HG03103 (cell line): ENCODE measurements at regions not wholly inside any gene's neighbourhood (a gene's known extent, or its start where the extent isn't known, plus 50 kb on each side); places are given as distances from the start of the nearest gene placed in this dataset.

Experiments
- ATAC-seq: cut with Tn5 transposase; IDR thresholded peaks from one replicate; pipeline ENCODE4 v1.9.1; 2021; ENCODE audit warnings: low read depth; ENCODE audit not compliant: unreplicated experiment

DNA sequence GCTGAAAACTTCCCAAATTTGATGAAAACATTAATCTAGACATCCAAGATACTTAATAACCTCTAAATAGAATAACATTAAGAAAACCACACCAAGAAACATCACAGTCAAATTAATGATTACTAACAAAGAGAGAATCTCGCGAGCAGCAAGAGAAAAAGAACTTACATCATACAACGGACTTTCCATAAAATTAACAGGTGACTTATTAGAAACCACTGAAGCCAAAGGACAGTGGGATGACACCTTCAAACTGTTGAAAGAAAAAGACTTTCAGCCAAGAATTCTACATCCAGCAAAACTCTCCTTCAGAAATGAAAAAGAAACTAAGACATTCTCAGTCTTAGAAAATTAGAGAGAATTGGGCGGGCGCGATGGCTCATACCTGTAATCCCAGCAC, 232.0 kb downstream of the SNCA start:
- ATAC-seq = no peak

DNA sequence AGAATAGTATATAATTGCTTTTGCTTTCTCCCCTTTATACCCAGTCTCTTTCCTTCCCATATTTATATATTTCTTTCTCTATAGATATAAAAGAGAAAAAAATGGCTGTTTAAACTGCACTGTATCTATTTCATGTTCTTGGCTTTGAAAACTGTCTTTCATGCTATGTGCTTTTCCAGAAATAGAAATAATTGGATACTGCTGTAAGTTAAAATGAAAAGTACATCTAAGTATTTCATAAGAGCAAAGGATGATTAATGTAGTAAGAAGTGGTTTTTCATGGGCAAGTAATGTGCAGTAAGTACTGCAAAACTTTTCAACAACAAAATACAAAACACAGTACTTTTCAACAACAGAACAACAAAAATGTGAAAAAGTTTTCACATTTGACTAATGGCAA, 237.9 kb downstream of the SNCA start:
- ATAC-seq = no peak

DNA sequence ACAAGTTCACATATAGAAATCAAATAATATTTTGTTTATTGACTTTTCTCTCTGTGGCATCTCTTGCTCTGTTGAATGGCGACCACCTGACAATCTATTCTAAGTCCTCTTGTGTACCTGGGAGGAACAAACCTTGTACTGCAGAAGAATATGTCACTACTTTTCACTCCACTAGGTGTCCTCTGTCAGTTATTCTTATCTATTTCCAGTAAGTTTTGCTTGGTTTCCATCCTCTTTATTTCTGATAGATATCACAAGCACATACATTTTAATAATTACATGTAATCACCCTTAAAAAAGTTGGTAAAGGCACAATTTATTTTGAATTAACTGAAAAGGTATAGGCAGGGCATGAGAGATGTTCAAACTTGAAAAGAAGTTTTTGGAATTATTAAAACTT, 238.4 kb downstream of the SNCA start:
- ATAC-seq = no peak

DNA sequence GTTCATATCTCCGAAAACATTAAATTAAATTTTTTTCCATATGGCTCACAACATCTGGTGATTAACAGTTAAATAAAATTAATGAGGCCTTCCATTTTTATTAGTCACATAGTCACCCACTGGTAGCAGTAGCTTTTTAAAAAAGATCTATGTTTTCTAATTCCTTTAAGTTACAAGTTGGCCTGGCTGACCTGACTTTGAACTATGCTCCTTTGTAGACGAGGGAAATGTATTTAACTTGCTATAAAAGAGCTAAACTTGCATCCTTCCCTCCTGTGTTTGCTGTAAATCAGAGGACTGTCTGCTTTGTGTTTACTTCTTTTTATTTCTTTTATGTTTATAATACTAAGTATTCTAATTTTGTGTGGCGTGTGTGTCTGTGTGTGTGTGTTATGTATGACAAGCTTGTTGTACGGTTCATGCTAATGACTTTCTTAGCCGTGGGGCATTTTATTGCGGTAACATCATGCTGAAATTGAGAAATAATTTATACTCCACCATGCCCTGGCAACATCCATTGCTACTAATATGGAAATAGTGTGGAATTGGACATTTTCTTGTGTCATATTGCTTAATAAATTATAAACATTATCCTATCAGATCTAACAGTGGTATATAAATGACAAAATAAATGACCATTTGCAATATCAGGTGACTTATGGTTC, 241.7 kb downstream of the SNCA start:
- ATAC-seq = no peak

DNA sequence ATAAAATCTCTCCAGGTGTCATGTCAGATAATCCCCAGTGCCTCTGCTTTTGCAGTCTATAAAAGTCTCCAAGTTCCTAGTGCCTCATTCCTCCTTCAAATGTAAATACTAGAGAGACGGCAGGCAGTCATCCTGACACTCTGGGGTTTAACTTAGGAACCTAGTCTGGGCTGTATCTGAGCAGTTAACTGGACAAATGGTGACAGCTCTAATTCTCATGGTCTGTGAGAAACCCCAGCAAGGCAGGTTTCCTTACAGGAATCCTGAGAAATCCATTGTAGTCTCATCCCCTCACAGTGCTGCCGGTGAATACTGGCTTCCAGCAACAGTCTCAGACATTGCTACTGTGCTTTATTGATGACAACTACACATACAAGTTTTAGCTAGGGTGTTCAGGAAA, 246.8 kb downstream of the SNCA start:
- no peak for ATAC-seq

DNA sequence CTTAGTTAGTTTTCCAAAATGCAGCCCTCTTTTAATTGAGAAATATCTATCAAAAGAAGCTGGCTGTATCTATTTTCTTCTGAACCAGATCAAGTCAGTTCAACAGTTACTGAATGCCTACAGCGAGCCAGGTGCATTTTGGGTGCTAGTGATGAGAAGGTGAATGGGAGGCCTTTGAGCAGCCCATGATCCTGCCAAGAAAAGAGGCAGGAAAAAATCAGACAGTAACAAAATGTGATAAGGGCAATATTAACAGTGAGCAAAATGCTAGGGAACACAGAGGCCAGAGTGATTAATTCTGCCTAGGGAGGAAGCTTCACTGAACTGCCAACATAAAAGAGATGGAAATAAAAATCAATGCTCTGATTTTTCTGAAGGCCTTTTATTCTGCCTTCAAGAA, 248.5 kb downstream of the SNCA start:
- ATAC-seq = no peak

DNA sequence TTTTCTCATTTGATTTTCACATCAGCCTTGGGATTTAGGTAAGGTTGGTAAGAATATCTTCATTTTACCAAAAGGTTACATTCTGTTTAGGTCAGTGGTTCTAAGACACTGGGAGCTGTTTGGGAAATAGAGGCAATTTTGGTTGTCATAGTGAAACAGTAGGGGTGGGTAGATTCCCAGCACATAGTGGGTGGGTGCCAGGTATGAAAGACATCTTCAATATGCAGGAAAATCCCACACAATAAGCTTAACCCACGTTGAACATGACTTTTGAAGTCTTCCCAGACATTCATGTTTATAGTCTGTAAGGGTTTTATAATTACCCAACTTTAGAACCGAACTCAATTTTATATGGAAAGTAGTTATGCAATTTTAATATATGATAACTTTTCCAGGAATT, 249.6 kb downstream of the SNCA start:
- ATAC-seq = no peak

DNA sequence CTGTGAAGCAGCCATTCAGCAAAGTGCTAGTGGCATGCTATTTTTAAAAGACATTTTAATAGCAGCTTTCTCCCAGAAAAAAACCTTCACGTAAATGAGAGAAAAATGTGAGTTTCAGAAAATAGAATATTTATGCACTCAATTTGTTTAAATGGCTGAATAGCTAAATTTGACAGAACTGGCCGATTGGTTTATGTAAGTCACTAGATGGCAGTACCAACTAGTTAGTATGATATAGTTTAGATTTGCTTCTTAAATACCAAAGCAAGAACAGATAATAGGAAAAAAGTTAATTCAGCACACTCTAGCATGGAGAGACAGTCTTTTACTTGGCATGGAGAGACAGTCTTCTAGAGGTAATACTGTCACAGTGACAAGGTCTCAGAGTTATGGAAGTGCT, 250.1 kb downstream of the SNCA start:
- no peak for ATAC-seq

DNA sequence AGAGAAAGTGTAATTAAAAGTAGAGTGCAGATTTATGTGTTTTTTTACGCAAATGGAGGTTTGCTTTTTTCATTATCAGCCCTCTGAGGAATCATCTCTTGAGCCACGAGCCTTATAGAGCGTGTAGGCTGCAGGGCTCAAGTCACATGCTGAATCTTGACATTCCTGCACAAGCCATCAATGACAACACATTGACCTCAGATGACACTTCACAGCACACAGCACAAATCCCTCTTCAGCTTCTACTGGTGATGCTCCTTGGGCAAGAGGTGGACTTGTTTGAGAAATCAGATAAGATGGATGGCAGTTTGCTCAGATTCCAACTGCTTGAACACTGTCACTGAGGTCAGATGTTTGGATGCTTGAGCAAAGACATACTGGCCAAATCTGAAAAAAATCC, 250.6 kb downstream of the SNCA start:
- no peak for ATAC-seq

DNA sequence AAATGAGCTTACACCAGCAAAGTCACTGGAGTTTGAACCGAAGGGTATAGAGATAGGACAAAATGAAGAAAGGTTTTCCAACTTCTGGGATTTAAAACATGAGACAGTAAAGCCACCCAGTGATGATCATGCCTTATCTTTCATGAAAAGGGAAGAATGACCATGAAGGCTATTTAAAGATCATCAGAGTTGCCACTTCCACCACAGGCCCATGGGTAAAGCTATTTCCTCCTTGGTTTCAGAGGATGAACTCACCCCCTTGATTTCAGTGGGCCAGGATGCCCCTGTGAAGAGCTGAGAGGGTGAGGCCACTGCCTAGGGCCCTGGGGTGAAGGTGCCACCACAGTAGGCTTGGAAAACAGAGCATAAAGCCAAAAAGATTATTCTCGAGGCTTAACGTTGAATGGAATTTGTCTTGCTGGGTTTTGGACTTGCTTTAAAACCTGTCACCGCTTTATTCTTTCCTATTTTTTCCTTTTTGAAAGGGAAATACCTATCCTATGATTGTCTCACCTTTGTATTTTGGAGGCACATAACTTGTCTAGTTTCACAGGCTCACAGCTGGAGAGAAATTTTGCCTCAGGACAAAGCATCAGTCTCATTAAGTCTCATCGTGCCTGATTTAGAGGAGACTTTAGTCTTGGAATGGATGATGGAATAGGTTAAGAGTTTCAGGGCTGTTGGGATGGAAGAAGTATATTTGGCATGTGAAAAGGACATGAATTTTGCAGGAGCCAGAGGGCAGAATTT, 254.0 kb downstream of the SNCA start:
- ATAC-seq = no peak

DNA sequence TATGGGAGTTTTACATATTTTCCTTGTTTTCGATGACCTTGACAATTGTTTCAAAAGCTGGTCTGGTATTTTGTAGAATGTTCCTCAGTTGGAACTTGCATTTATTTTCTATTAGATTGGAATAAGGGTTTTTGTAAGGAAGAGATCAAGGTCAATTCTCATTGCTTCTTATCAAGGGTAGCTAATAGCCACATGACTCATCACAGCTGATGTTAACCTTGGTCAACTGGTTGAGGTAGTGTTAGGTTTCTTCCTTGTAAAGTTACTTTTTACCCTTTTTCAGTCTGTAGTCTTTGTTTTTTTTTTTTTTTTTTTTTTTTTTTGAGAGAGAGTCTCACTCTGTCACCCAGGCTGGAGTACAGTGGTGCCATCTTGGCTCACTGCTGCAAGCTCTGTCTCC, 257.2 kb downstream of the SNCA start:
- no peak for ATAC-seq

DNA sequence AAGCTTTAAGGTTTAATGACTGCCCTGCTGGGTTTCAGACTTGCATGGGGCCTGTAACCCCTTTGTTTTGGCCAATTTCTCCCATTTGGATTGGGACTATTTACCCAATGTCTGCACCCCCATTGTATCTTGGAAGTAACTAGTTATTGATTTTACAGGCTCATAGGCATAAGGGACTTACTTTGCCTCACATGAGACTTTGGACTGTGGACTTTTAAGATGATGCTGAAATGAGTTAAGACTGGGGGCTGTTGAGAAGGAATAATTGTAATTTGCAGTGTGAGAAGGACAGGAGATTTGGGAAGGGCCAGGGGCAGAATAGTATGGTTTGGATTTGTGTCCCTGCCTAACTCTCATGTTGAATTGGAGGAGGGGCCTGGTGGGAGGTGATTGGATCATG, 260.7 kb downstream of the SNCA start:
- no peak for ATAC-seq

DNA sequence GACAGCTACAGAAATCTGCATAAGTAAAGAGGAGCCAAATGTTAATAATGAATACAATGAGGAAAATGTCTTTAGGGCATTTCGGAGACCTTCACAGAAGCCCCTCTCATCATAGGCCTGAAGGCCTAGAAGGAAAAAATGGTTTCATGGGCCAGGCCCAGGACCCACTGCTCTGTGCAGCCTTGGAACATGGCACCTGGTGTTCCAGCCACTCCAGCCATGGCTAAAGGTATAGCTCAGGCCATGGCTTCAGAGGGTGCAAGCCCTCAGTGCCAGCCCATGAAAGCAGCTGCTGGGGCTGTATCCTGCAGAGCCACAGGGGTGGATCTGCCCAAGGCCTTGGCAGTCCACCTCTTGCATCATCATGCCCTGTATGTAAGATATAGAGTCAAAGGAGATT, 261.1 kb downstream of the SNCA start:
- ATAC-seq = no peak

DNA sequence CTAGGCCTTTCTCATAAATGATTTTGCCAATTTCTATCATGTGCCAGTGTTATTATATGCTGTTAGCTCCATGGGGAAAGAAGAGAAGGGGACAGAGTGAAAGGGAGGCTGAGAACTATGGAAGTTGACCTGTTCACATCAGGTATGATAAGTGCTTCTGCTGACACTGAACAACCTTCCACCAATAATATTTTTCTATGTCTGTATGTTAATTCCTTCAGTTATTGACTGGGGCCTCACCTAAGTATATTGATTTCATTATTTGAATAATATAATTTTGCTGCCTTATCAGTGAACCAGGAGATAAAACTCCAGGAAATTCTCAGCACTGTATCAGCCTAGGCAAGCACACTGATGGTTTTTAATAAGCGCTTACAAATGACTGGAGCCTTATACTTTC, 262.8 kb downstream of the SNCA start:
- ATAC-seq = no peak

DNA sequence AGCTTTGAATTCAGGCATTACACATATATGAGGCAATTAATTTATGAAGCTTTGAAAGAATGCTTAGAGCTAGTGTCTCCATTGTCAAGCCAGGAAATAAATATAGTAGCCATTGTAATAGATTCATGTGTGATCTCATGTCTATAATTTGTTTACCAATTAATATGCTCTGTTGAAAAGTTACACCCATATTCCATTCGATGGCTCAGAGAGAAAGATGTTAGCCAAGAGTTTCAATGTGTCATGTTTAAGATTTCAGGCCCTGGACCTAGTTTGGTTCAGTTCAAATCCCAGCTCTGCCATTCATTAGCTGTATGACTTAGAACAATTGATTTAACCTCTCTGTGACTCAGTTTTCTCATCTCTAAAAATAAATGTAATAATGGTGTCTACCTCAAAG, 263.3 kb downstream of the SNCA start:
- ATAC-seq = no peak

DNA sequence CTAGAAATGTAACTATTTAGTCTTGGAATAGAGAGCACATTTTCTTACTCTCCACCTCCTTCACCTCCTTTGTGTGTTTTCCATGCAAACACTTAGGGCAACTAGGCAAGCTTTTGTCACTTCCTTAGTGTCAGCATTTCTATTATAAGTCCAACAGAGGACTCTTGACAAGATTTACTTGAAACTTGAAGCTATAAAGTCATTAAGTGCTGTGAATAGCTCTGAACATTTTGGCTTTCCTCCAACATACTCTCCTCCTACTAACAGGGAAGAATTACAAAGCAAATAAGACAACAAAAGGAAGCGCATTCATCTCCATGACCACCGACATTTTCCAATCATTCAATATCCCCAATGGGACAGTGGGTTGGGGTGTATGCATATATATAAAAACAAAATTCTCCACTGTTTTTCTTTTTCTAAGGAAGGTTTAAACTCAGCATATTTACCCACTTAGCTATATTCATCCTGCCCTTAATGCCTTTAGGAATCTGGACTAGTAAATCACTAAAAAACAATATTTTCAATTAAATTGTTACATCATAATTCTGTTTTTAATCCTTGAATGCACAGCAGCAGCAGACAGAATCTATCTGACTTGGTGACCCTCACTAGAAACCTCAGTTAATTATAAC, 264.6 kb downstream of the SNCA start:
- no peak for ATAC-seq

DNA sequence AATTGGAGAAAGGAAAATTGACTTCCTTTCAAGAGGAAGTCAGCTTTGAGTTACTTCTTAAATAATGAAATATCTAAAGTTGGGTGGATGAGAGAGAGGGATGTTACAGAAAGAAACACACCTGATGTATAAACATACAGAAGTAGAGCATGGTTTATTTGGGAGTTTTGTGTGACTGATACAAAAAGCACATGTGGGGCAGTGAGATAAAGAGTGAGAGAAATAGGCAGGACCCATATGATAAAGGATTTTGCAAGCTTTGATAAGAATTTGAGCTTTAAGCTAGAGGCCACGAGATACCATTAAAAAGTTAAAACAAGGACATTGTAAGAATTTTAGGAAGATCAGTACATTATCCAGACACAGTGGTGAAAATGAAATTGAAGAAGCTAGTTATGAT, 263.3 kb upstream of the GPRIN3 start:
- ATAC-seq = no peak

DNA sequence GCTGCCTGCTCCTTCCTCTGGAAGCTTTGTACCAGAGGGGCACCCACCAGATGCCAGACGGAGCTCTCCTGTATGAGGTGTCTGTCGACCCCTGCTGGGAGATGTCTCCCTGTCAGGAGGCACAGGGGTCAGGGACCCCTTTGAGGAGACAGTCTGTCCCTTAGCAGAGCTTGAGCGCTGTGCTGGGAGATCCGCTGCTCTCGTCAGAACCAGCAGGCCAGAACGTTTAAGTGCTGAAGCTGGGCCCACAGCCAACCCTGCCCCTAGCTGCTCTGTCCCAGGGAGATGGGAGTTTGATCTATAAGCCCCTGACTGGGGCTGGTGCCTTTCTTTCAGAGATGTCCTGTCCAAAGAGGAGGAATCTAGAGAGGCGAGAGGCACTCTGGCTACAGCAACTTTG, 260.3 kb upstream of the GPRIN3 start:
- no peak for ATAC-seq

DNA sequence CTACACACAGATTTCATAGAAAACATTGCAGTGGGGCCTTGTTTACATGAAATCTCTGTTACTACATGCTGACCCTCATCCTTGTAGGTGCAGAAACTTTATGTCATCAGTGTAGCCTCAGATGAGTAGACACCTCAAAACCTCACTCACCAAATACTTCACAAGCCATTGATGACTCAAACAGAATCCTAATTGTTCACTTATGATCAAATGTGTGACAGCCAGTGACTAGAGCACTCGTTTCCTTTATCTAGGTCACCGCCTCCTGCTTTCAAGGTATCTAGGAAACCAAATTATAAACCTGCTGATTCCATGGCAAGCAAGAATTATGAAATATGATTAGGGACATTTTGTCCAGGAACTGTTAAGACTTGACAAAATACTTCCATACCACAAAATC, 255.8 kb upstream of the GPRIN3 start:
- ATAC-seq = no peak

DNA sequence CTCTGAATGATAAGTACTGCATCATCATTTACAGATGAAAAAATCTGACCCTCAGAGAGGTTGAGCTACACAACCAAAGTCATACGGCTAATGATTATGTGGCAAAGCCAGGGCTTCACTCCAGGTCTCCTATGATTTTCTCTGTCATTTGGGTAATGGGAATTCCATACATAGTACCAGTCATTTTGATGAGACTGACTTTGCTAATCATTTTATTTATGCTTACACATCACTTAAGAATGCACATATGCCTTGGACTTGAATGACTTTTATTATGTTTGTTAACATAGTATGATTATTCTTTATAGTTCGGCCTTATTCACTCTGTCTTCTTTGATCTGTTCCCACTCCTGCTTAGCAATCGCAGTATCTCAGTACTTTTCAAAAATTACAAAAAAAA, 255.1 kb upstream of the GPRIN3 start:
- no peak for ATAC-seq

DNA sequence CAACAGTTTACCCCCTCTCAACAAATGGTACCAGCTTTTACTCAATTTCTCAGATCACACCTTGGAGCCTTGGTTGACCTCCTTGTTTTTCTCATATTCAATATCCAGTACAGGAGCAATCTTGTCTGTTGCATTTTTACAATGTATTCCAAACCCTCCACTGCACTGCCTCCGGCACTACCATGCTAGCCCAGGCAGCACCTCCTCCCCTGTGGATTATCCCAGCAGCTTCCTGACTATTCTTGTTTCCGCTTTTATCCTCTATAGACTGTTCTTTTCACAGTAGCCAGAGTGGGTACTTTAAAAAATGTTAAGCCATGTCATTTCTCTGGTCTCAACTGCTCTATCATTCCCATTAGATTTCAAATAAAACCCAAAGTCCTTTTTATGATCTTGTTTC, 253.4 kb upstream of the GPRIN3 start:
- ATAC-seq = no peak

DNA sequence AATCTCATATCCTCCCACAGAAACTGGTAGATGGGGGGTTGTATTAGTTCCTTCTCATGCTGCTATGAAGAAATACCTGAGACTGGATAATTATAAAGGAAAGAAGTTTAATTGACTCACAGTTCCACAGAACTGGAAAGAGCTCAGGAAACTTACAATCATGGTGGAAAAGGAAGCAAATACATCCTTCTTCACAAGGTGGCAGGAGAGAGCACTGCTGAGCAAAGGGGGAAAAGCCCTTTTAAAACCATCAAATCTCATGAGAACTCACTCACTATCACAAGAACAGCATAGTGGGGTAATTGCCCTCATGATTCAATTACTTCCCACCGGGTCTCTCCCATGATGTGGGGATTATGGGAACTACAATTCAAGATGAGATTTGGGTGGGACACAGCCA, 250.5 kb upstream of the GPRIN3 start:
- ATAC-seq = no peak
